Esophagus muscularis mucosa (tissue), 4 donors: ENCODE measurements at regions not wholly inside any gene's neighbourhood (a gene's known extent, or its start where the extent isn't known, plus 50 kb on each side); places are given as distances from the start of the nearest gene placed in this dataset.
"Not testable (repeated sequence)": the region's sequence is repeated elsewhere in the genome, so short reads cannot be mapped to it uniquely, and the experiment has no call there.

ENCODE experiments used
- DNase-seq: peaks from one replicate; pipeline ENCODE4 v3.0.0-alpha.2; 2017; ENCODE audit errors: extremely low spot score
- H3K27ac ChIP-seq, 4 donors: fragments of 200-600 bp; sonication (generic); replicated peaks in 1 of 4; 1 replicate in 3 of 4; 2 replicates in 1 of 4; pipeline ENCODE4 v1.5.1; 2016 to 2019; ENCODE audit warnings: mild to moderate bottlenecking in 1 of 4
- H3K27me3 ChIP-seq, 4 donors: fragments of 200-600 bp; sonication (generic); one replicate each; pipeline versions ENCODE4 v1.5.1 to v1.6.0; 2016 to 2019
- H3K36me3 ChIP-seq, 4 donors: fragments of 200-600 bp; sonication (generic); one replicate each; pipeline ENCODE4 v1.5.1; 2016 to 2019
- H3K4me1 ChIP-seq, 4 donors: fragments of 200-600 bp; sonication (generic); one replicate each; pipeline ENCODE4 v1.5.1; 2016 to 2019
- H3K4me3 ChIP-seq, 4 donors: fragments of 200-600 bp; sonication (generic); 1 replicate in 2 of 4; 2 replicates in 2 of 4; pipeline ENCODE4 v1.5.1; 2016 to 2019; ENCODE audit warnings: mild to moderate bottlenecking in 4 of 4, moderate library complexity in 1 of 4
- H3K9me3 ChIP-seq, 4 donors: fragments of 200-600 bp; sonication (generic); 1 replicate in 3 of 4; 2 replicates in 1 of 4; pipeline ENCODE4 v1.5.1; 2016 to 2019
- EP300 ChIP-seq: sonication (generic); formaldehyde crosslinking; IDR thresholded peaks from one replicate; pipeline ENCODE4 v1.6.1; 2017; ENCODE audit warnings: antibody characterized with exemption
- POLR2A ChIP-seq: fragments of 450-650 bp; IDR thresholded peaks from one replicate; pipeline ENCODE4 v1.6.1; 2017; ENCODE audit warnings: antibody characterized with exemption, moderate library complexity, mild to moderate bottlenecking, low read depth
- POLR2AphosphoS5 ChIP-seq, 2 donors: sonication (generic); formaldehyde crosslinking; IDR thresholded peaks; one replicate each; pipeline ENCODE4 v1.6.1; 2017; ENCODE audit warnings: antibody characterized with exemption in 2 of 2
- WGBS: methylation state at CpG from one replicate; pipeline ENCODE4 v1.1.5; 2018; 5-methylcytosine and 5-hydroxymethylcytosine counted together
- intact Hi-C: fragments of 100-400 bp; cut with DNase I; formaldehyde crosslinking; loops from one replicate; pipeline ENCODE4 v1.15.1; 2023
- TF ChIP-seq, protein P1 (sequence below), 3 experiments: fragments of 200-600 bp in 2 of 3; fragments of 450-650 bp in 1 of 3; sonication (generic) in 2 of 3; IDR thresholded peaks; one replicate each; pipeline ENCODE4 v1.5.1; 2017 to 2019; ENCODE audit warnings: antibody characterized with exemption in 3 of 3, mild to moderate bottlenecking in 2 of 3, moderate library complexity in 1 of 3

DNA sequence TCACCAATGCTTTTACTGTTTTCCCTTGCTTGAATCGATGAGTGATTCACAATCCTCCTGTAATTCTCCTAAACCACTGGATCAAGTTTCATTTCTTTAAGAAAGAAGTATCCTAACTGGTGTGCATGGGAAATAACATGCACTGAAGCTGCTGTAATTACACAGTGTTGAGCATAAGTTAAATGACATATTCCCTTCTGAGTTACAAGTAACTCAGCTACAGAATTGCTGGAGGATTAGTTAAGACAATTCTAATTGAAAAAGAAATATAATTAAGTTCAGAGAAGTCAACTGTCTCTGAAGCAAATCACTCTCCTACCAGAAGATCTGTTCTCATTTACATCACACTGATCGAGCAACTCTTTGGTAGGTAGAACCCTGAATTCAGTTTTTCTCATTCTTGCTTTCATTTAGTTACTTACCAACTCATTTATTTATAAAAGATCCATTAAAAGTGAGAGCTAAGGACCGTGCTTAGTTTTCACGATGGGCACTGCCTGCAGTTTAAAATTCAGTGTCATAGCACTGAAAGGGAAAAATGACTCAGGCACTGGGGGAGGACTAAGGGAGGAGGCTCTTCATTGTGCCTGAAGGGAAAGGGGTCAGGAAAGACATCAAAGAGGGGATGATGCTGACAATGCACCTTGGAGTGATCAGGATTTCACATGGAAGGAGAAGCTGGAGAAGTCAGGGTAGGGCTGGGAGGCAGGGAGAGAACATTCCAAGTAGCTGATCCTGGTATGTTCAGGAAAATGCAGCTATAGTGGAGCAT is 327.2 kb downstream of the EMP1 start:
- no peak for DNase-seq
- Histone ChIP-seq H3K9me3 (peaks cover 0 to 5% (median 2%) of the 10 kb centered on the region in 4 donors), H3K27me3 (no peaks in the 10 kb centered on the region), H3K4me1 (no peaks in the 10 kb centered on the region), H3K27ac (no peak overlapping the region), H3K4me3 (no peak overlapping the region), H3K36me3 (no peaks in the 10 kb centered on the region)
- intact Hi-C loops: loop anchor here (10.0 kb wide), 1 partner anchor 279 kb away; no protein-coding TSS in a partner anchor
- TF ChIP-seq, protein P1, sequence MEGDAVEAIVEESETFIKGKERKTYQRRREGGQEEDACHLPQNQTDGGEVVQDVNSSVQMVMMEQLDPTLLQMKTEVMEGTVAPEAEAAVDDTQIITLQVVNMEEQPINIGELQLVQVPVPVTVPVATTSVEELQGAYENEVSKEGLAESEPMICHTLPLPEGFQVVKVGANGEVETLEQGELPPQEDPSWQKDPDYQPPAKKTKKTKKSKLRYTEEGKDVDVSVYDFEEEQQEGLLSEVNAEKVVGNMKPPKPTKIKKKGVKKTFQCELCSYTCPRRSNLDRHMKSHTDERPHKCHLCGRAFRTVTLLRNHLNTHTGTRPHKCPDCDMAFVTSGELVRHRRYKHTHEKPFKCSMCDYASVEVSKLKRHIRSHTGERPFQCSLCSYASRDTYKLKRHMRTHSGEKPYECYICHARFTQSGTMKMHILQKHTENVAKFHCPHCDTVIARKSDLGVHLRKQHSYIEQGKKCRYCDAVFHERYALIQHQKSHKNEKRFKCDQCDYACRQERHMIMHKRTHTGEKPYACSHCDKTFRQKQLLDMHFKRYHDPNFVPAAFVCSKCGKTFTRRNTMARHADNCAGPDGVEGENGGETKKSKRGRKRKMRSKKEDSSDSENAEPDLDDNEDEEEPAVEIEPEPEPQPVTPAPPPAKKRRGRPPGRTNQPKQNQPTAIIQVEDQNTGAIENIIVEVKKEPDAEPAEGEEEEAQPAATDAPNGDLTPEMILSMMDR (IDR thresholded peaks at IDR 0.05): no peak
- TF ChIP-seq POLR2A (no peak), POLR2AphosphoS5 (IDR thresholded peaks at IDR 0.05) (no peak), EP300 (no peak)
- 79% methylated on average over 4 of the region's 4 CpGs for WGBS

DNA sequence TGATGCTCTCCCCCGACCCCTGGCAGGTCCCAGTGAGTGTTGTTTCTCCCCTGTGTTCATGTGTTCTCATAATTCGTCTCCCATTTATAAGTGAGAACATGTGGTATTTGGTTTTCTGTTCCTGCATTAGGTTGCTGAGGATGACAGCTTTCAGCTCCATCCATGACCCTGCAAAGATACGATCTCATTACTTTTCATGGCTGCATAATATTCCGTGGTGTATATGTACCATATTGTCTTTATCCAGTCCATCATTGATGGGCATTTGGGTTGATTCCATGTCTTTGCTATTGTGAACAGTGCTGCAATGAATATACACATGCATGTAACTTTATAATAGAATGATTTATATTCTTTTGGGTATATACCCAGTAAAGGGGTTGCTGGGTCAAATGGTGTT is 321.5 kb downstream of the EMP1 start:
- peaks cover 0 to 18% (median 8%) of the 10 kb centered on the region in 4 donors for H3K9me3 ChIP-seq
- DNase-seq, H3K27ac ChIP-seq, intact Hi-C loops, H3K4me3 ChIP-seq, H3K4me1 ChIP-seq, H3K27me3 ChIP-seq, H3K36me3 ChIP-seq: not testable (repeated sequence)
- WGBS: 93% methylated on average over 4 of the region's 4 CpGs

DNA sequence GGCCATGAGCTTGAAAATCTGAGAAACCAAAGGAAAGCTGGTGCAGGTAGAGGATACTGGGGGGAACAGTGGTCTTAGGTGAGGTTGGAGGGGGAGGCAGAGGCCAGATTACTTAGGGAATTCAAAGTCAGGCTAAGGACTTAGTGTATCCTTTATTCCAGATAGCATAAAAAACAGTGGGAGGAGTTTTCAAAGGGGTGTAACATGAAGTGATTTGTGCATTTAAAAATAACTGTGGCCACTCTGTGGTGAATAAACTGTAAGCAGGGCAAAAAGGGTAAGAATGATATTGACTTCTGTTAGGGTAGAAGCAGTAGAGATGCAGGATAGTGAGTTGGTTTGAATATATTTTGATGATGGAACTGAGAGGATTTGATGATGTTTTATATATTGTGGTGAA is 313.2 kb downstream of the EMP1 start:
- Histone ChIP-seq H3K4me1 (no peaks in the 10 kb centered on the region), H3K9me3 (peaks cover 0 to 9% (median 4%) of the 10 kb centered on the region in 4 donors), H3K36me3 (no peaks in the 10 kb centered on the region), H3K27ac (no peak overlapping the region), H3K27me3 (no peaks in the 10 kb centered on the region), H3K4me3 (no peak overlapping the region)
- no peak for DNase-seq
- intact Hi-C loops: no loop called here
- TF ChIP-seq, protein P1 (IDR thresholded peaks at IDR 0.05): no peak
- TF ChIP-seq POLR2AphosphoS5 (IDR thresholded peaks at IDR 0.05): no peak
- no peak for TF ChIP-seq EP300
- no peak for TF ChIP-seq POLR2A

DNA sequence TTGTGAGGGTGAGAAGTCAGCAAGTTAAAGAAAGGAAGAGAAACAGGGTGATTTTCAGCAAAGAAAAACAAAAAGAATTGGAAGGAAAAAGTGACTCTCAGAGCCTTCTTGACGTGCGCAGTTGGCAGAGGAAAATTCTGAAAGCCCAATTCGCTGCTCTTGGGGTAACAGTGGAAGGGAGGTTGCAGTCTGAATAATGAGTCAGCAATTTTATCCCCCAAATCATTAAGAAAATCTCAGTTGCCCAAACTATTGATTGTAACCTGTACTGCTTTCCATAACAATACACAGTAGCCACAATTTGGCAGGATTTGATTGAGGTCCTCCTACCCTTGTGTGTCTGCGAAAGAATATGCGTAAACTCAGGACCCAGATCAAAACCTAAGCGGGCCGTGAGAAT is 309.1 kb downstream of the EMP1 start:
- intact Hi-C loops: no loop called here
- 93% methylated on average over 7 of the region's 7 CpGs for WGBS
- no peaks in the 10 kb centered on the region for H3K36me3 ChIP-seq

DNA sequence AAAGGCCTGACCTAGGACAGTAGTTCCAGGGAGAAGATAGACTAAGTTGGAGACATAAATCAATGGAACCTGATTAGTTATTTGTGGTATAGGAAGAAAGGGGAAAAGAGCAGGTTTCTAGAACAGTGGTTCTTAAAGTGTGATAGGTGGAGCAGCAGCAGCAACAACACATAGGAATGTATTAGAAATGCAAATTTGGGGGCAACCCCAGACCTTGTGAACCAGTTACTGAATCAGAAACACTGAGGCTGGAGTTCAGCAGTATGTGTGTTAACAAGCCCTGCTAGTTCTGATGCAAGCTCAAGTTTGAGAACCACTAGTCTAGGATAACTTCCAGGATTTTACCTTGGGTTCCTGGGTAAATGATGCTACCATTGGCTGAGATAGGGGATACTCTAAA is 308.7 kb downstream of the EMP1 start:
- Histone ChIP-seq H3K4me1 (no peaks in the 10 kb centered on the region), H3K36me3 (no peaks in the 10 kb centered on the region), H3K27me3 (no peaks in the 10 kb centered on the region), H3K27ac (no peak overlapping the region), H3K9me3 (no peaks in the 10 kb centered on the region), H3K4me3 (no peak overlapping the region)
- DNase-seq: no peak
- TF ChIP-seq POLR2A (no peak), POLR2AphosphoS5 (IDR thresholded peaks at IDR 0.05) (no peak), EP300 (no peak)
- TF ChIP-seq, protein P1 (IDR thresholded peaks at IDR 0.05): no peak
- intact Hi-C loops: no loop called here

More for the DNA sequence above, 309.1 kb downstream of the EMP1 start:
- TF ChIP-seq EP300 (no peak), POLR2AphosphoS5 (IDR thresholded peaks at IDR 0.05) (no peak), POLR2A (no peak)
- TF ChIP-seq, protein P1 (IDR thresholded peaks at IDR 0.05): no peak
- no peak overlapping the region for H3K27ac ChIP-seq
- no peak overlapping the region for H3K4me3 ChIP-seq
- H3K4me1 ChIP-seq: no peaks in the 10 kb centered on the region
- no peaks in the 10 kb centered on the region for H3K27me3 ChIP-seq
- no peak for DNase-seq
- H3K9me3 ChIP-seq: no peaks in the 10 kb centered on the region
